Stimulated activated CD4-positive, alpha-beta T cell treated with anti-CD3 and anti-CD28 coated beads, TNF-alpha, amount 100 ng/mL, for 4 hours (primary cell): ENCODE measurements at regions not wholly inside any gene's neighbourhood (a gene's known extent, or its start where the extent isn't known, plus 50 kb on each side); places are given as distances from the start of the nearest gene placed in this dataset.
"Not testable (repeated sequence)": the region's sequence is repeated elsewhere in the genome, so short reads cannot be mapped to it uniquely, and the experiment has no call there.

Source experiments
- DNase-seq, 3 experiments: peaks; one replicate each; pipeline ENCODE4 v3.0.0-alpha.2; 2020; ENCODE audit warnings: low read depth in 3 of 3

DNA sequence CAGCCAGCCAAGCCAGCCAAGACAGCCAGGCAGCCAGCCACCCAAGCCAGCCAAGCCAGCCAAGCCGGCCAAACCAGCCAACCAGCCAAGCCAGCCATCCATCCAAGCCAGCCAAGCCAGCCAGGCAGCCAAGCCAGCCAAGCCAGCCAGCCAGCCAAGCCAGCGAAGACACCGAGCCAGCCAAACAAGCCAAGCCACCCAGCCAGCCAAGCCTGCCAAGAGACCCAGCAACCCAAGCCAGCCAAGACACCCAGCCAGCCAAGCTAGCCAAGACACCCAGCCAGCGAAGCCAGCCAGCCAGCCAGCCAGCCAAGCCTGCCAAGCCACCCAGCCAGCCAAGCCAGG, 318.0 kb upstream of the PLGLB2 start:
- DNase-seq, result not testable (repeated sequence)

DNA sequence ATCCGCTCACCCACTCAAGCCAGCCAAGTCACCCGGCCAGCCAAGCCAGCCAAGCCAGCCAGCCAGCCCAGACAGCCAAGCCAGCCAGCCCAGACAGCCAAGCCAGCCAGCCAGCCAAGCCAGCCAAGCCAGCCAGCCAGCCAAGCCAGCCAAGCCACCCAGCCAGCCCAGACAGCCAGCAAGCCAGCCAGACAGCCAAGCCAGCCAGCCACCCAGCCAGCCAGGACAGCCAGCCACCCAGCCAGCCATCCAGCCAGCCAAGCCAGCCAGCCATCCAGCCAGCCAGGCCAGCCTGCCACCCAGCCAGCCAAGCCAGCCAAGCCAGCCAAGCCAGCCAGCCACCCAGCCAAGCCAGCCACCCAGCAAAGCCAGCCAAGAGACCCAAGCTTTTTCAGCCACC, 316.8 kb upstream of the PLGLB2 start:
- DNase-seq, result not testable (repeated sequence)

DNA sequence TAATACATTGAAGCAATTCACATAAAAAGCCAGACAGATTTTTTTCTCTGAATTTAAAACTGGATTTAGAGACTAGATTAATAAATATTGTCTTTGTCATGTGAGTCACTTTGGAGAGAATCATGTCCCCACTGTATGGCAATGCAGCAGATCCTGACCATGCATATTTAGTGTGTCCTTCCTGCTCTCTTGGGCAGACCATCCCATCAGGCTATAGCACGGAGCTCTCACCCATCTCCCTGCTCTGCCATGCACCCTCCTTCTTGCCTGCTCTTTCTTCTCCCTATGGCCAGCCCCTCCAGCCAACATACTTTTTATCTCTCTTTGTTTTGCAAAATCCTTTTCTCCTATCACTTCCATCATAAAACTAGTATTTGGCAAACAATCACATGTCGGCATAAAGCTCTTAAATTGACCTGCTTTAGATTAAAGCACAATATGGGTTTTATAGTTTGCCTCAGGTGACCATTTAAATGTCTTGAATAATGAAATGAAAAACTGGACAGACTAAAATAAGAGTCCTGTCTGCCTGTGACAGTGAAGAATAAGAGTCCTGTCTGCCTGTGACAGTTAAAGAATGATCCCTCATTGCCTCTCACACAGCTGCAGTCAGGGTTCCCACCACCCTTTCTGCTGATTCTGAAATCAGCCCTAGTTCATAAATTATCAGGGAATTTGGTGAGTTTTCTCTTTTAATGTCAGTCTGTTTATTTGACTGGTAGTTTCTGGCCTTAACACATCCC, 315.0 kb upstream of the PLGLB2 start:
- not testable (repeated sequence) for DNase-seq

GRCh38 chr2:87436007-87436406, 311.9 kb upstream of the PLGLB2 start:
- DNase-seq, result not testable (repeated sequence)

DNA sequence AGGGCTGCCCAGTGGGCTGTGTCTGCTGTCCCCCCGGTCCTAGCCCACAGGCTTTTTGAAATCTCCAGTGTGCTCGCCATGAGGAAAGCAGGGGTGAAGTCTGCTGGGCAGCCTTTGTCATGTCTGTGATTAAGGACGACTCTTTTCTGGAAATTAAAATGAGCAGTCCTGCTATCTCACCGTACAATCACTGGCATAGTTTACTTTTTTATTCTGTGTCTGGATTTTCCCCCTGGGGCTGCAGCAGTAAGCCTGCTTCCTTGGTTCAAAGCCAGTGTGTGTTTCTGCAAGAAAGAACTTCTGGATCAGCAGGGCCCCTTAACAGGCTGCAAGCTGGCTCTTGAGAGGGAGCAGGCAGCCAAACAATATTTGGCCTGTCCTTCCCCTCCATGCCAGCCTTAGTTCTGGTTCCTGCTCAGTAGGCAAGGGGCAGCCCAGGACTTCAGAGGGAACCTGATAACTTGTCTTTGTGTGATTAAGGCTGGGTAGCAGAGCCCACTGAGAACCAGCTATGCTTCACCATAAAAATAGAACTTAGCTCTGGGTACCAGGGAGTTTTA, 310.1 kb upstream of the PLGLB2 start:
- DNase-seq, result not testable (repeated sequence)

GRCh38 chr2:87438780-87439454, 309.0 kb upstream of the PLGLB2 start:
- not testable (repeated sequence) for DNase-seq

DNA sequence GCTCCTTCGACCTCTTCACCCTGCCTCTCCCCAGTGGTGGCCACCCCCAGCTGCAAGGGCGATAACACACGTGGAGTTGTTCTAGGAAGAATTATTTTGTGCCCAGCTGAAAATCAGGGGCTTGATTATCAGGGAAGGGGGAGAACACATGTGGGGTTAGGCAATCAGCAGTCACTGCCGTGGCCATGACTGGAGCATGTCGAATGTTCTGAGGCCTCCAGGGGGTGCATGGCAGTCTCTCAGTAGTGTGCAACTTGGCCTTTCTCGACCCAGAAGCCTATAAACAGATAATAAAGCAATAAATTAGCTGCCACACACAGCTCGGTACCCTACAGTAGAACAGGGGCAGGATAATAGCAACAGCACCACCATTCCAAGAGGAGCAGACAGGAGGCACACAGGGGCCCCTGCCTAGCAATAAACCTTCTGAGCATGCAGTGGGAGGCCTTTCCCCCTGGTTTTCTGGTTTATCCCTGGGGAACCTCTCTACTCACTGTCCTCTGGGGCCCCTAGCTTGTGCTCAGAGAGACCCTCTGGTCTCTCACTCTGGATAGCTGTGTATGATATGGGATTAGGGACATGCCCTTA, 308.2 kb upstream of the PLGLB2 start:
- not testable (repeated sequence) for DNase-seq

- DNase-seq, result not testable (repeated sequence)
These were observed 307.2 kb upstream of the PLGLB2 start for GRCh38 chr2:87440650-87441049.

- not testable (repeated sequence) for DNase-seq
These were observed 306.5 kb upstream of the PLGLB2 start for GRCh38 chr2:87441375-87441774.

GRCh38 chr2:87442983-87443577, 304.8 kb upstream of the PLGLB2 start:
- not testable (repeated sequence) for DNase-seq

- not testable (repeated sequence) for DNase-seq
These were observed 302.9 kb upstream of the PLGLB2 start for GRCh38 chr2:87444951-87445350.

- DNase-seq, result not testable (repeated sequence)
These were observed 302.1 kb upstream of the PLGLB2 start for GRCh38 chr2:87445613-87446312.

- not testable (repeated sequence) for DNase-seq
These were observed 301.6 kb upstream of the PLGLB2 start for GRCh38 chr2:87446313-87446696.

GRCh38 chr2:87449462-87449980, 298.4 kb upstream of the PLGLB2 start:
- DNase-seq, result not testable (repeated sequence)

GRCh38 chr2:87452193-87452592, 295.7 kb upstream of the PLGLB2 start:
- not testable (repeated sequence) for DNase-seq

DNA sequence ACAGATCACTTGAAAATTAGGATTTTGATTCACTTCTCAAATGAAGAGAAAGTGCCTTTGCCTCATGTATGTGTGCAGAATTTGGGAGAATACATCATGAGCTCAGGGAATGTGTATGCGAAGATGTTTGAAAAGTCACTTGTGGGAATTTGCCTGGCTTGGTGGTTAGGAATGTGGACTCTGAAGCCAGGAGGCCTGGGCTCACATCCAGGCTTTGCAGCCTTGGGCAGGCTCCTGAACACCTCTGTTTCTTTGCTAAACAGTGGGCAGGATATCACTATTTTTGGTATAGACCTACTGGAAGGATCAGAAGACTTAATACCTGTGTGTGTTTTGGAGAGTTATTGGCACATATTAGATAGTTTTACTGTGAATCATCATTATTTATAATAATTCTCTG, 295.0 kb upstream of the PLGLB2 start:
- DNase-seq, result not testable (repeated sequence)

- not testable (repeated sequence) for DNase-seq
These were observed 293.9 kb upstream of the PLGLB2 start for GRCh38 chr2:87453965-87454364.

- DNase-seq, result not testable (repeated sequence)
These were observed 293.5 kb upstream of the PLGLB2 start for GRCh38 chr2:87454421-87454820.

GRCh38 chr2:87455209-87455853, 292.6 kb upstream of the PLGLB2 start:
- DNase-seq, result not testable (repeated sequence)

- DNase-seq, result not testable (repeated sequence)
These were observed 292.0 kb upstream of the PLGLB2 start for GRCh38 chr2:87455854-87456249.
